ENCODE measurements at regions not wholly inside any gene's neighbourhood (a gene's known extent, or its start where the extent isn't known, plus 50 kb on each side); places are given as distances from the start of the nearest gene placed in this dataset.

- no peak for DNase-seq
- peaks cover 27 to 43% of the 10 kb centered on the region in 2 donors for H3K27me3 Mint-ChIP-seq
- WGBS (ENCODE audit: insufficient coverage): 48% methylated on average over 2 of the region's 4 CpGs
- no peak overlapping the region for H3K27ac Mint-ChIP-seq
- Histone ChIP-seq H3K36me3 (ENCODE audit: control insufficient read depth in 2 of 2, extremely low read depth in 1 of 2, insufficient read depth in 1 of 2, low read length in 1 of 2) (no peaks in the 10 kb centered on the region), H3K4me3 (ENCODE audit: control insufficient read depth in 1 of 2, extremely low read depth in 1 of 2, low read length in 1 of 2) (no peak overlapping the region), H3K4me1 (ENCODE audit: control insufficient read depth in 1 of 2, extremely low read depth in 1 of 2, insufficient read depth in 2 of 2, low read length in 2 of 2) (no peaks in the 10 kb centered on the region), H3K27ac (ENCODE audit: low read length) (no peak overlapping the region), H3K27me3 (replicated peaks in 1 of 2; ENCODE audit: control insufficient read depth in 2 of 2, extremely low read depth in 1 of 2, insufficient read depth in 2 of 2, low read length in 1 of 2) (peaks cover 0 to 20% of the 10 kb centered on the region in 2 experiments), H3K9me3 (no peaks in the 10 kb centered on the region)
- ATAC-seq (replicated peaks in 1 of 4): no peak
- no peaks in the 10 kb centered on the region for H3K4me1 Mint-ChIP-seq
- ChIA-PET CTCF (interaction anchor here in 1 of 2 donors (0.6 kb wide), 1 partner anchor 24 kb away, joined by 4 read pairs; no protein-coding TSS in a partner anchor), POLR2A (no interaction called here)
- peaks cover 0 to 5% (median 0%) of the 10 kb centered on the region in 3 donors for H3K9me3 Mint-ChIP-seq
- no peaks in the 10 kb centered on the region for H3K36me3 Mint-ChIP-seq
- H3K4me3 Mint-ChIP-seq: no peak overlapping the region
Measured at GRCh38 chr7:131741446-131741845, 185.0 kb upstream of the PODXL start.

GRCh38 chr7:131737746-131738465 lies 181.5 kb upstream of the PODXL start:
- Histone ChIP-seq H3K9me3 (no peaks in the 10 kb centered on the region), H3K36me3 (ENCODE audit: control insufficient read depth in 2 of 2, extremely low read depth in 1 of 2, insufficient read depth in 1 of 2, low read length in 1 of 2) (no peaks in the 10 kb centered on the region), H3K4me3 (ENCODE audit: control insufficient read depth in 1 of 2, extremely low read depth in 1 of 2, low read length in 1 of 2) (no peak overlapping the region), H3K4me1 (ENCODE audit: control insufficient read depth in 1 of 2, extremely low read depth in 1 of 2, insufficient read depth in 2 of 2, low read length in 2 of 2) (no peaks in the 10 kb centered on the region), H3K27ac (ENCODE audit: low read length) (no peak overlapping the region), H3K27me3 (replicated peaks in 1 of 2; ENCODE audit: control insufficient read depth in 2 of 2, extremely low read depth in 1 of 2, insufficient read depth in 2 of 2, low read length in 1 of 2) (peaks cover 0 to 29% of the 10 kb centered on the region in 2 experiments)
- CTCF ChIA-PET: no interaction called here
- no peak for DNase-seq
- peaks cover 29 to 44% of the 10 kb centered on the region in 2 donors for H3K27me3 Mint-ChIP-seq
- H3K4me3 Mint-ChIP-seq: no peak overlapping the region
- H3K36me3 Mint-ChIP-seq: no peaks in the 10 kb centered on the region
- 81% methylated on average over 16 of the region's 25 CpGs for WGBS (ENCODE audit: insufficient coverage)
- H3K27ac Mint-ChIP-seq: no peak overlapping the region
- no peaks in the 10 kb centered on the region for H3K4me1 Mint-ChIP-seq
- POLR2A ChIA-PET: no interaction called here
- ATAC-seq (replicated peaks in 1 of 4): no peak
- no peaks in the 10 kb centered on the region for H3K9me3 Mint-ChIP-seq

GRCh38 chr7:131735101-131735500 lies 178.7 kb upstream of the PODXL start:
- H3K4me1 Mint-ChIP-seq: no peaks in the 10 kb centered on the region
- peaks cover 0 to 34% of the 10 kb centered on the region in 2 experiments for H3K27me3 ChIP-seq (replicated peaks in 1 of 2; ENCODE audit: control insufficient read depth in 2 of 2, extremely low read depth in 1 of 2, insufficient read depth in 2 of 2, low read length in 1 of 2)
- H3K9me3 ChIP-seq: no peaks in the 10 kb centered on the region
- no peak overlapping the region for H3K4me3 ChIP-seq (ENCODE audit: control insufficient read depth in 1 of 2, extremely low read depth in 1 of 2, low read length in 1 of 2)
- ATAC-seq (replicated peaks in 1 of 4) (no peak), DNase-seq (no peak)
- 76% methylated on average over 3 of the region's 5 CpGs for WGBS (ENCODE audit: insufficient coverage)
- CTCF ChIA-PET: no interaction called here
- POLR2A ChIA-PET: no interaction called here
- H3K27me3 Mint-ChIP-seq: peaks cover 28 to 46% of the 10 kb centered on the region in 2 donors
- H3K27ac ChIP-seq (ENCODE audit: low read length): no peak overlapping the region
- H3K4me3 Mint-ChIP-seq: no peak overlapping the region
- no peaks in the 10 kb centered on the region for H3K4me1 ChIP-seq (ENCODE audit: control insufficient read depth in 1 of 2, extremely low read depth in 1 of 2, insufficient read depth in 2 of 2, low read length in 2 of 2)
- no peaks in the 10 kb centered on the region for H3K9me3 Mint-ChIP-seq
- no peak overlapping the region for H3K27ac Mint-ChIP-seq
- no peaks in the 10 kb centered on the region for H3K36me3 Mint-ChIP-seq
- H3K36me3 ChIP-seq (ENCODE audit: control insufficient read depth in 2 of 2, extremely low read depth in 1 of 2, insufficient read depth in 1 of 2, low read length in 1 of 2): no peaks in the 10 kb centered on the region

- POLR2A ChIA-PET: no interaction called here
- WGBS (ENCODE audit: insufficient coverage): 52% methylated on average over 3 of the region's 6 CpGs
Measured at GRCh38 chr7:131733604-131734003, 177.2 kb upstream of the PODXL start.

GRCh38 chr7:131727189-131727588 lies 170.8 kb upstream of the PODXL start:
- H3K27ac Mint-ChIP-seq: no peak overlapping the region
- no peak overlapping the region for H3K4me3 Mint-ChIP-seq
- Histone ChIP-seq H3K4me1 (ENCODE audit: control insufficient read depth in 1 of 2, extremely low read depth in 1 of 2, insufficient read depth in 2 of 2, low read length in 2 of 2) (no peaks in the 10 kb centered on the region), H3K27ac (ENCODE audit: low read length) (no peak overlapping the region), H3K9me3 (no peaks in the 10 kb centered on the region), H3K4me3 (ENCODE audit: control insufficient read depth in 1 of 2, extremely low read depth in 1 of 2, low read length in 1 of 2) (no peak overlapping the region), H3K36me3 (ENCODE audit: control insufficient read depth in 2 of 2, extremely low read depth in 1 of 2, insufficient read depth in 1 of 2, low read length in 1 of 2) (no peaks in the 10 kb centered on the region), H3K27me3 (replicated peaks in 1 of 2; ENCODE audit: control insufficient read depth in 2 of 2, extremely low read depth in 1 of 2, insufficient read depth in 2 of 2, low read length in 1 of 2) (peaks cover 2 to 15% of the 10 kb centered on the region in 2 experiments)
- peaks cover 17 to 22% of the 10 kb centered on the region in 2 donors for H3K27me3 Mint-ChIP-seq
- H3K9me3 Mint-ChIP-seq: peaks cover 0 to 9% (median 7%) of the 10 kb centered on the region in 3 donors
- ATAC-seq (replicated peaks in 1 of 4): no peak
- CTCF ChIA-PET: no interaction called here
- WGBS (ENCODE audit: insufficient coverage): 67% methylated on average over 1 of the region's 2 CpGs
- no peaks in the 10 kb centered on the region for H3K4me1 Mint-ChIP-seq
- no peak for DNase-seq
- POLR2A ChIA-PET: no interaction called here
- H3K36me3 Mint-ChIP-seq: no peaks in the 10 kb centered on the region

More at GRCh38 chr7:131733604-131734003, 177.2 kb upstream of the PODXL start:
- H3K4me1 Mint-ChIP-seq: no peaks in the 10 kb centered on the region
- no peak overlapping the region for H3K27ac Mint-ChIP-seq
- no peaks in the 10 kb centered on the region for H3K36me3 Mint-ChIP-seq
- CTCF ChIA-PET: no interaction called here
- no peaks in the 10 kb centered on the region for H3K9me3 ChIP-seq
- no peaks in the 10 kb centered on the region for H3K4me1 ChIP-seq (ENCODE audit: control insufficient read depth in 1 of 2, extremely low read depth in 1 of 2, insufficient read depth in 2 of 2, low read length in 2 of 2)
- peaks cover 28 to 48% of the 10 kb centered on the region in 2 donors for H3K27me3 Mint-ChIP-seq
- no peak overlapping the region for H3K27ac ChIP-seq (ENCODE audit: low read length)
- no peaks in the 10 kb centered on the region for H3K36me3 ChIP-seq (ENCODE audit: control insufficient read depth in 2 of 2, extremely low read depth in 1 of 2, insufficient read depth in 1 of 2, low read length in 1 of 2)
- ATAC-seq (replicated peaks in 1 of 4) (no peak), DNase-seq (no peak)
- peaks cover 0 to 34% of the 10 kb centered on the region in 2 experiments for H3K27me3 ChIP-seq (replicated peaks in 1 of 2; ENCODE audit: control insufficient read depth in 2 of 2, extremely low read depth in 1 of 2, insufficient read depth in 2 of 2, low read length in 1 of 2)
- H3K4me3 Mint-ChIP-seq: no peak overlapping the region
- no peak overlapping the region for H3K4me3 ChIP-seq (ENCODE audit: control insufficient read depth in 1 of 2, extremely low read depth in 1 of 2, low read length in 1 of 2)
- H3K9me3 Mint-ChIP-seq: peaks cover 0 to 5% (median 4%) of the 10 kb centered on the region in 3 donors

GRCh38 chr7:131726686-131727085 lies 170.3 kb upstream of the PODXL start:
- no peaks in the 10 kb centered on the region for H3K36me3 ChIP-seq (ENCODE audit: control insufficient read depth in 2 of 2, extremely low read depth in 1 of 2, insufficient read depth in 1 of 2, low read length in 1 of 2)
- WGBS (ENCODE audit: insufficient coverage): 57% methylated on average over 1 of the region's 4 CpGs
- no peak overlapping the region for H3K27ac ChIP-seq (ENCODE audit: low read length)
- Mint-ChIP-seq H3K4me3 (no peak overlapping the region), H3K4me1 (no peaks in the 10 kb centered on the region), H3K27ac (no peak overlapping the region), H3K9me3 (peaks cover 0 to 9% (median 7%) of the 10 kb centered on the region in 3 donors), H3K36me3 (no peaks in the 10 kb centered on the region), H3K27me3 (peaks cover 13 to 17% of the 10 kb centered on the region in 2 donors)
- H3K4me1 ChIP-seq (ENCODE audit: control insufficient read depth in 1 of 2, extremely low read depth in 1 of 2, insufficient read depth in 2 of 2, low read length in 2 of 2): no peaks in the 10 kb centered on the region
- H3K27me3 ChIP-seq (replicated peaks in 1 of 2; ENCODE audit: control insufficient read depth in 2 of 2, extremely low read depth in 1 of 2, insufficient read depth in 2 of 2, low read length in 1 of 2): peaks cover 2 to 13% of the 10 kb centered on the region in 2 experiments
- ChIA-PET POLR2A (no interaction called here), CTCF (no interaction called here)
- H3K4me3 ChIP-seq (ENCODE audit: control insufficient read depth in 1 of 2, extremely low read depth in 1 of 2, low read length in 1 of 2): no peak overlapping the region
- no peaks in the 10 kb centered on the region for H3K9me3 ChIP-seq
- DNase-seq: no peak
- ATAC-seq (replicated peaks in 1 of 4): no peak
